ENCODE measurements at regions not wholly inside any gene's neighbourhood (a gene's known extent, or its start where the extent isn't known, plus 50 kb on each side); places are given as distances from the start of the nearest gene placed in this dataset.
A peak's percentile ranks its signal among the peaks of the same experiment; 100 is the strongest.
"Not testable (repeated sequence)": the region's sequence is repeated elsewhere in the genome, so short reads cannot be mapped to it uniquely, and the experiment has no call there.

- peak; percentile 44 for DNase-seq
Measured at GRCh38 chr15:69554279-69554961, 101.8 kb downstream of the RPLP1 start.

DNA sequence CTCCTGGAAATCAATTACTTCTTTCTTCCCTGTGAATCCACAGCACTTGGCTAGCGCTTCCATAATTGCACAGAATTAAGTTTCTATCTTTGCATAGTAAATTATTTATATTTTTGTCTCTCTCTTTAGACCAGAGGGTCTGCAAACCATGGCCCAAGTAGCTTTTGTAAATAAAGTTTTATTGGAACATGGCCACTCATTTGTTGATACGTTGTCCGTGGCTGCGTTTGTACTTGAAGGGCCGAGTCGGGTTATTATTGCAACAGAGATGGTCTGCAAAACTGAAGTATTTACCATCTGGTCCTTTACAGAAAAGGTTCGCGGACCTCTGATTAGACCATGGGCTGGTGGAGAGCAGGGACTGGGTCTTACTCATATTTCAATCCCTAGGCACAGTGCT lies 102.5 kb downstream of the RPLP1 start:
- peak; percentile 17 for DNase-seq

- DNase-seq, result no peak
Measured at GRCh38 chr15:69556344-69556743, 103.7 kb downstream of the RPLP1 start.

DNA sequence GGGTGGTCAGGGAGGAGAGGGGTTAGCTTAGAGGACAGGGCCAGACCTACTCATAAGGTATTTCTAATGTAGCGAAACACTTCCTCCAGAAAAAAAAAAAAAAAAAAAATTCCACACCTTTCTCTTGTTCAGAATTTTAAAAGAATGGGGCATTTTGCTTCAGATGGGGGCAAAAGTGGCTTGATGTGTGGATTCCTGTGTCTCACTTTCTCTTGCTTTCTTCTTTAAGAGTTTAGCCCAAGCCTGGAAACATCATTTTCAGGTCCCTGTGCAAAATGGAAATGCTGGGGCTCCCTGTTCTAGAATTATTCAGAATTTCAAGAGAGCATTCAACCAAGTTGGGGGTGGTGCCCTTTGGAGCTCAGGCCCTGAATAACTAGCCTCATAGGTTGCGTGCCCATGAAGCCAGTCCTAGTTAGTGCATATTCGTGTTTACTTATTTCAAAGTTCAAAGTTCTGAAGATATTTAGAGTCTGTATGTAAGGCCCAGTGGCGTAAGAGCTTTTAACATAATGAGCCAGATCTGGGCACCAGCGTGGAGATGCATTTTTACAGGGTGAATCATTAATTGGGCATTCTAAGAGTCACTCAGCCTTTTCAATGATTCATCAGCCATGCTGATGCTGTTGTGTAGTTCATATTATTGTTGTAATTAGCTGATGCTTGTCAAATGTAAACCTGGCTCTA lies 104.5 kb downstream of the RPLP1 start:
- no peak for DNase-seq

DNA sequence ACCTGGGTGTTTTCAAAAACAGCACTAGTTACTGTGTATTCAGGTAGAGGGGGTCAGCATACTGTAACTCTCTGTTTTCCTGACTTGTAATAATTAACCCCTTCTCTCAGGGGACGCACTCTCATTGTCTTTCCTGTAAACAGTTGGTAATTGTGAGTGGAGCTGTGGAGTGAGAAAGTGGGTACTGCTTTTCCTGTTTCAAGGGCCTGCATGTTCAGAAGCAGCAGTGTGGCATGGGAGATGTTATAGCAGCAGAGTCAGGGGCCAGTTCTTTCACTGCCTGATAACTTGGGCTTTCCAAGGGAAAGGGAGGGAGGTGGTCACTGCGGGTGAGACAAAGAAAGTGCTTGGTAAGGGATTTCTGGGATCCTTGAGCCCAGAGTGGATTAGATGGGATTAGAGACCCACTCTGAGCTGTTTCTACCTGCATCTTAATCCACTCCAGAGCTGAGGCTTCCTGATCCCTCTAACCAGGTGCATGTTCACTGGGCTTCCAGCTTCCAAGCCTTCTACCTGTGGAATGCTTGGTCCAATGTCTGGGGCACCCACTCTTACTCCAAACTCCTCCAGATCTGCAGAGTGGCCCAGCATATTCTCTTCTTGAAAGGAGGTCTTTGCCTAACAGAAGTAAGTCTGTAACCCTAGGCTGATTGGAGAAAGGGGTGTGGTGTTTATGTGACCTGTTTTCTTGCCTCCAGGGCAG lies 105.2 kb downstream of the RPLP1 start:
- no peak for DNase-seq

GRCh38 chr15:69559440-69560190 lies 107.0 kb downstream of the RPLP1 start:
- DNase-seq, result no peak

DNA sequence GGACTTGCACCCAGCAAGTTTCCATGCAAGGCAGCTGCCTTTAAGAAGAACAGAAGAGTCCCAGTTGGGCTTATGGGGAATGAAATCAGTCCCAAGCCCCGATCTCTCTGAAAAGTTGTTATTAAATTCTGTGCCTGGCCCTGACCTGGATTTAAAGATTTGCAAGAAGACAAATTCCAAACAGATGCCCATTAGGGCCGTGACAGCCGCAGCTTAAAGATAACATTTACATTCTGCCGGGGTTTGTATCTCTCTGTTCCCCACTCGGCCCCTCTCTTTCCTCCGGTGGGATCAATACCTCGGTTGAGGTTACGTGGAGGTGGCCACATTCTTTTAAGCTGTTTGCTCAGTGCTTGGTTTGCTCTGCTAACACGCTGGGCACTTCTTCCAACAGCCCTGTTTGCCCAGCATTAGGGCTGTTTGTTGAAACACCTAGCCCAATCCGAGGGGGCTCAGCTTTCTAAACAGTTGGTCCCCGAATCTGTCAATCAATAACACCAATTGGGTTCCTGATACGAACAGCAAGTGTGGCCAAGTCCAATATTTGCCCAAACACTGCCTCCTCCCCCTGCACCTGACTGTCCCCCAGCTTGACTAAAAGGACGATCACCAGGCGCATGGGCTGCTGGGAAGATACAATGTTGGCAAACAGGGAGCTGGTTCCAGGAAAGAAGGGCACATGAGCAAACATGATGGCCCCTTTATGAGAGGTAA lies 108.6 kb downstream of the RPLP1 start:
- peak; percentile 82 for DNase-seq

- no peak for DNase-seq
Measured at GRCh38 chr15:69562116-69562515, 109.5 kb downstream of the RPLP1 start.

- peak; percentile 70 for DNase-seq
Measured at GRCh38 chr15:69562564-69562963, 109.9 kb downstream of the RPLP1 start.

DNA sequence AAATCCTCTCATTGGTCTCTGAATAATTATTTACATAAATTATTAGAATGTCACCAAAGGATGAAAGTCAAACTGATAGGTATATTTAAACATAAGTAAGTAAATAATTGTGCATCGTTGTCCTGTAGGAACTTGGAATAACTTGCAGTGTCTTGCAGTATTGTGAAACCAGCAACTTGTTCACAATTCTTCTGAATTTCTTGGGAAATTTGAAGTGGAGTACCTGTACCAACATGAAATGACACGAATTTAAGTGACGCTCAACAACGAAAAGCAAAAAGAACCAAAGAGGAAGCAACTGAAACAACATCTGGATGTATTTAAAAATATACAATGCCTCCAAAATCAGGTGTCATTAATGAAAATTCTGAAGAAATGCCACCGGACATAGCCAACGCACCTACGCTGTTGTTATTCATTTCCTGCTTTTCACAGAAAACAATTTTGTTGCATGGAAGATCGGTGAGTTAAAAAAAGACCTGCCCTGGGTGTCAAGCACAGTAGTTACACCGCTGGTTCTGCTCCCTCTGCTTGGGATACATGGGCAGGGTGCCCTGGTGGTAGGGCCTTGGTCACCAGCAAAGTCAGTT lies 112.5 kb downstream of the RPLP1 start:
- DNase-seq, result no peak

DNA sequence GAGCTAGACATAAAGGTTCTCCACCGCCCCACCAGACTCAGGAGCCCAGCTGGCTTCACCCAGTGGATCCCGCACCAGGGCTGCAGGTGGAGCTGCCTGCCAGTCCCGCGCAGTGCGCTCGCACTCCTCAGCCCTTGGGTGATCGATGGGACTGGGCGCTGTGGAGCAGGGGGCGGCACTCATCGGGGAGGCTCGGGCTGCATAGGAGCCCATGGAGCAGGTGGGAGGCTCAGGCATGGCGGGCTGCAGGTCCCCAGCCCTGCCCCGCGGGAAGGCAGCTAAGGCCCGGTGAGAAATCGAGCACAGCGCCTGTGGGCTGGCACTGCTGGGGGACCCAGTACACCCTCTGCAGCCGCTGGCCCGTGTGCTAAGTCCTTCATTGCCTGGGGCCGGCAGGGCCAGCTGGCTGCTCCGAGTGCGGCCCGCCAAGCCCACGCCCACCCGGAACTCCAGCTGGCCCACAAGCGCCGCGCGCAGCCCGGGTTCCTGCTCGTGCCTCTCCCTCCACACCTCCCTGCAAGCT lies 114.7 kb downstream of the RPLP1 start:
- not testable (repeated sequence) for DNase-seq

DNA sequence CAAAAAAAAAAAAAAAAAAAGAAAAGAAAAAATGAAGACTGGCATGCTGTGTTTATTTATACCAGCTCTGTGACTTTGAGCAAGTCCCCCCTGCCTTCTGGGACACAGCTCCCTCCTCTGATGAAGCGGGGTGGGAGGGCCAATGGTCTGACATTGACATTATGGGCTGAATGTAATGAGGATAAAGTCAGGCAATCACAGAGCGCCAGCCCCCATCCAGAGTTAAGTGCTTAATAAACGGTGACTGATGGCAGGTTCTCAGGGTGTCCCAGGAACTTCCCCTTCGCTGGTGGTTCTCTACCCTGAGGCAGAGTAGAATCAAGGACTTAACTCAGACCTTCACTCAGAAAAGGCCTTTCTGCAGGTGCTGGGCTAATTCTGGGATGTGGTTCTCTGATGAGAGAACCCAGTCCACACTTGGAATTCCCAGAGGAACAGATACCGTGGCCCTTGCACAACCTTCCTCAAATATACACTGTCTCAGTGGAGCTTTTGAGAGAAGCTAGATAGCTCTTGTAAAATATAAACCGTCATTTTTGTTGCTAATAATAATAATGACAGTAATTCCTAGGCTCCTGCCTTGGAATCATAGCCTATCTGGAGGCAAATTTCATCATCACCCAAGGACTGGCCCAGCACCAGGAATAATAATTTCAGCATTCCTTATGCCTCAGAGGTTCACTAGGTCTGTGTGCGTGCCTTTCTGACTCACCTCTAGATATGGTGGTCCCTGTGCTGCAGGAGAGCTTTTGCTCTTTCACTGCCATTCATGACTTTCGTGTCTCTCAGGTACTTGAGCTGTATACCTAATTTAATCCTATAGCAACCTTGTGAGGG lies 115.8 kb downstream of the RPLP1 start:
- DNase-seq, result no peak

DNA sequence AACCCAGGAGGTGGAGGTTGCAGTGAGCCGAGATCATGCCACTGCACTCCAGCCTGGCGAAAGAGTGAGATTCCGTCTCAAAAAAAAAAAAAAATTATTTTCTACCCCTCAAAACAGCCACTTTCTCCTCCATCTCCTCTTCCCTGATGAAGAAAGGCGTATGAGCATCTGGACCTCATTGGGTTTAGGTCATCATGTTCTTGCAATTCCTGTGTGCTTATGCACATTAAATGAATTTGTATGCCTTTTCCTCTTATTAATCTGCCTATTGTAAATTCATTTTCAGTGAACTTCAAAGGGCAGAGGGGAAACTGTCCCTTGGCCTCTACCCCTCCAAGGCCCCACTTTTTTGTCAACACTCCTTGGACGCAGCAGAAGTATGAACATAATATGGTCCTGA lies 117.8 kb downstream of the RPLP1 start:
- no peak for DNase-seq

GRCh38 chr15:69570997-69571396 lies 118.4 kb downstream of the RPLP1 start:
- no peak for DNase-seq

DNA sequence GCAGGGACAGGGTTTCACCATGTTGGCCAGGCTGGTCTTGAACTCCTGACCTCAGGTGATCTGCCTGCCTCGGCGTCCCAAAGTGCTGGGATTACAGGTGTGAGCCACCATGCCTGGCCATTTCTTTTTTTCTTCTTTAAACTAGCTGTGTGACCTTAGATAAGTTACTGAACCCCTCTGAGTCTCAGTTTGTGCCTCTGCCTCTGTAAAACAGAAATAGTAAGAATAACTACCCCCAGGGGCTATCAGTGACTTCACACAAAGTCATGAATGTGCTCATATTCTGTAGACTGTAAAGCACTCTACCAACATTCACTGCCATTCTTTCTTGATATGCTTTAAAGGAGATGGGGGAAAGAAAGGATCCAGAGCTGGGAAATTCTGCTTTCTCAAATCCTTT lies 120.7 kb downstream of the RPLP1 start:
- DNase-seq, result not testable (repeated sequence)

- no peak for DNase-seq
Measured at GRCh38 chr15:69573815-69574475, 121.3 kb downstream of the RPLP1 start.

DNA sequence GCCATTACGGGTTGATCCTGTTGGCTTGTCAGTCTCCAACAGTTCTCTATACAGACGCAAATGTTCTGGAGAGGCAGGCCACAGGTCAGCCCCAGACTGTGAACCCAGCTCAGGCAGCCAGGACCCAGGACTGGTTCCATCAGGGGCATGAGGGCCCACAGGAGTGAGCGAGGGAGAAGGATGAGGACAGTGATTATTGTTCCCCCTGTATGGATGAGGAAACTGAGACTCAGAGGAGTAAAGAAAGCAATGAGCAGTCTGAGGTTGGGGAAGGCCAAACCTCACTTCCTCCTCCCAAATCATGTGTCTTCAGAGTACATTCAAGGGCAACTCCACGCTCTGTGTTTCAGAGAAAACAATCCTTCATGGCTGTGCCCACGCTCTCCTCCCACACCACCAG lies 121.9 kb downstream of the RPLP1 start:
- DNase-seq, result no peak

DNA sequence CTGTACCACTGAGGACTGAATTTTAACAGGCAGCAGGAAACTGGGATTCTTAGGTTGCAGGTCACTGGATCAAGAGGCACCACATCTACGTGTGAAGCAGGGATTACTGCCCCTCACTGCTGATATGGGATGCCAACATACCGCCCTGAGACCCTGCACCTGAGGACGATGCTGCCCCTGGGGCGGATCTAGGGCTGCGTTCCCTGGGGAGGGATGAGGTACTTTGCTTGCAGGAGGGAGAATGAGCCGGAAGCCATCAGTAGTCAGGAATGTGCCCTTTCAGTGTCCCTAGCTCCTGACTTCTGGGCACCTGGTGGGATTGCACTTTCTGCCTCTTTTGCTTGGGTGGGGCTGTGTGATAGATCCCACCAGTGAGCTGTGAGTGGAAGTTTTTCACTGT lies 122.8 kb downstream of the RPLP1 start:
- no peak for DNase-seq

DNA sequence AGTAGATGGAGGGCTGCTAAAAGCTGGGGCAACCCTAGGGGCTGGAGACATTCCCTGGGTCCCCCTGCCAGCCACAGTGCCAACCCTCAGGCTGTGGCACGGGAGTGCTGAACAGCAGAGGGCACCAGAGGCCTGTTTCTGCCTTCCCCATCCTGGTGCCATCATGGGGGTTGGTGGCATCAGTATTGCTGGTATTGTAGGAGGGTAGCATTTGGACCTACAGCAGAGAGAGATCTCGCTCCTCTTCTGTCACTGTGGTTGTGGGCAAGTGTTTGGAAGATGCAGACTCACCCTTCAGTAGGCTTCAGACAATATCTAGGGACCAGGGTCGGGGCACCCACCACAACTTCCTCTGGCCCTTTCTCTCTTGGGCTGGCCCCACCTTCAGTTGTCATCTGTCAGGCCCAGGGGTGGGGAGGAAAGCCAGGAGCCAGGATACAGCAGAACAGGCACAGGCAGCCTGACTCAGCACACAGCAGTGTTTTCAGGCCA lies 123.5 kb downstream of the RPLP1 start:
- DNase-seq, result peak; percentile 23

DNA sequence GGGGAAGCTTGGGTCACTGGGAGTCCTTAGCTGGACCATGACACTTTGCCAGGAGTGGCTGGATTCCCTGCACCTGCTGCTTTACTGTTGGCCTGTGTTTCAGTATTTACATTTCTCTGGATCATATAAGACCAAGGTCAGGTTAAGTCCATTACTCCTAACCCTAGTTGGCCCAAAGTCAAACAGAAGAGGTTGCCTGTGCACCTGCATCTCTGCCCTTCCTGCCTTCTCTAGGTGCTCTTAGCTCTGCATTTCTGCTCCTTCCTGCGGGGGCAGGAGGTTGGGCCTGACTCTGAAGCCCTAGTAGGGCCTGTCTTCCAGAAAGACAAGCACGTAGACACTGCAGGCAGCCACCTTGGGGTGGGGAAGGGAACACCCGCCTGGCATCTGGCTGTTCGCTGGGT lies 124.3 kb downstream of the RPLP1 start:
- no peak for DNase-seq

All from SHP77 treated with DMSO at 0.1 percent for 48 hours (cell line).